DOHH2 (cell line): ENCODE measurements at regions not wholly inside any gene's neighbourhood (a gene's known extent, or its start where the extent isn't known, plus 50 kb on each side); places are given as distances from the start of the nearest gene placed in this dataset.

ENCODE experiments used
- CTCF ChIP-seq: fragments of 200-600 bp; sonication (generic); IDR thresholded peaks from one replicate; pipeline ENCODE4 v1.5.1; 2014; ENCODE audit warnings: antibody characterized with exemption, mild to moderate bottlenecking, low read depth, low read length; ENCODE audit not compliant: poor library complexity, severe bottlenecking
- EZH2phosphoT487 ChIP-seq: fragments of 200-600 bp; sonication (generic); IDR thresholded peaks from 2 replicates; pipeline ENCODE4 v1.6.1; 2017; ENCODE audit warnings: borderline replicate concordance, mild to moderate bottlenecking, antibody characterized with exemption, low read length, moderate library complexity, mixed read lengths

GRCh38 chr4:85024671-85025070 is 58.2 kb upstream of the WDFY3 start:
- no peak for TF ChIP-seq CTCF
- TF ChIP-seq EZH2phosphoT487: no peak
